ENCODE measurements at regions not wholly inside any gene's neighbourhood (a gene's known extent, or its start where the extent isn't known, plus 50 kb on each side); places are given as distances from the start of the nearest gene placed in this dataset.

GRCh38 chr2:126784621-126785020 is 114.1 kb upstream of the TEX51 start:
- TF ChIP-seq POLR2AphosphoS5 (IDR thresholded peaks at IDR 0.05; ENCODE audit: low read depth, low read length) = no peak
- no peak for TF ChIP-seq MAX (IDR thresholded peaks at IDR 0.05)
- no peak for TF ChIP-seq RAD21 (IDR thresholded peaks at IDR 0.05; ENCODE audit: low read depth)
- TF ChIP-seq ELF1 (IDR thresholded peaks at IDR 0.05; ENCODE audit: borderline replicate concordance, low read depth) = no peak
- TF ChIP-seq CTCF (IDR thresholded peaks at IDR 0.05 in 2 of 3, conservative IDR thresholded peaks at IDR 0.05 in 1 of 3; ENCODE audit: borderline replicate concordance in 1 of 3, insufficient read depth in 1 of 3, low read depth in 2 of 3, low read length in 2 of 3) = no peak
- no peak for TF ChIP-seq EZH2phosphoT487 (IDR thresholded peaks at IDR 0.05; ENCODE audit: borderline replicate concordance)
